GM18519 (cell line): ENCODE measurements at regions not wholly inside any gene's neighbourhood (a gene's known extent, or its start where the extent isn't known, plus 50 kb on each side); places are given as distances from the start of the nearest gene placed in this dataset.
"Not testable (repeated sequence)": the region's sequence is repeated elsewhere in the genome, so short reads cannot be mapped to it uniquely, and the experiment has no call there.

ENCODE experiments used
- ATAC-seq: cut with Tn5 transposase; IDR thresholded peaks from one replicate; pipeline ENCODE4 v1.9.1; 2021; ENCODE audit warnings: mild to moderate bottlenecking, moderate library complexity; ENCODE audit not compliant: unreplicated experiment, low FRiP score

DNA sequence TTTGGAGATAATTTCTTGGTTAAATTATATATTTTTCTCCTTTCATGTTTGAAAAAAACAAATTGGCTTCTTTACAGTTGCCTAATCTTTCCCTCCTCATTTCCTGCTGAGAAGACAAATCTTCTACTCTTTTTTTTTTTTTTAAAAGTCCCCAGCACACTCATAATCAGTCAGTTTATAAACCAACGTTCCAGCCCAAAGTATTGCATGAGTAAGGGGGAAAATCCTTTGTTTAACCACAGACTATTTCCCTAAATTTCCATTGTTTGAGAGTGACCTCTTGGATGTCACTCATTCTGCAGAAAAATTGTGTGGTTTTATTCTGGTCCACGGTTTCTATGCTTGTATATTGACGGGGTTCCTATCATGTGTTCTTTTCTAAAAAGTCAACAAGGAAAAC lies 55.1 kb upstream of the TLR4 start:
- no peak for ATAC-seq

DNA sequence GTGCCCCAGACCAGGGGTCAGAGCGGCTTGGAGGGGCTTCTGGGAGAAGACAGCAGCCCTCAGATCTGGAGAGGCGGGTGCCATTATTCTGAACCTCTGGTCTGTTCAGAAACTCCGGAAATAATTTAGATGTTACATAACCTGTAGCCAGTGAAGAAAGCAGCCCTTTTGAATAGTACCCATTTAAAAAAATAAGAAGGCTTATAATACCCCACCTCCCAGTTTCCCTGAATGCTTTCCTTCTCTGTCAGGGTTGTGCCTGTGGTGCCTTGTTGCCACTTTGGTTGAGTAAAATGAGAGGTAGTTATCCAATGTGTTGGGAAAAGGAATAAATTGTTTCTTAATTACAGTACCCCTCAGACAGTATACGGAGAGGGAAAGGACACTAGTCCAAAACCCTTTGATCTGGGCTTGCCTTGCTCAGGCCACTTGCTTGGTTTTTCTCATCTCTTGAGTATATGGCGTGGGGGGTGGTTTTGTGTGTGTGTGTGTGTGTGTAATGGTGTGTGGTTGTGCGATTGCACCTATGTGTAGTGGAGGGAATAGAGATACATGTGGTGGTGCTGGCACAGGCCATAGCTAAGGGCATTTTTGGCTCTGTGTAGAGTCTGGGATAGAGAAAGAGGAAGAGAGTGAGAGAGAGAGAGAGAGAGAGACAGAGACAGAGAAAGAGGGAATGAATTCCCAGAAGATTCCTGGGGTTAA lies 59.1 kb upstream of the TLR4 start:
- no peak for ATAC-seq

DNA sequence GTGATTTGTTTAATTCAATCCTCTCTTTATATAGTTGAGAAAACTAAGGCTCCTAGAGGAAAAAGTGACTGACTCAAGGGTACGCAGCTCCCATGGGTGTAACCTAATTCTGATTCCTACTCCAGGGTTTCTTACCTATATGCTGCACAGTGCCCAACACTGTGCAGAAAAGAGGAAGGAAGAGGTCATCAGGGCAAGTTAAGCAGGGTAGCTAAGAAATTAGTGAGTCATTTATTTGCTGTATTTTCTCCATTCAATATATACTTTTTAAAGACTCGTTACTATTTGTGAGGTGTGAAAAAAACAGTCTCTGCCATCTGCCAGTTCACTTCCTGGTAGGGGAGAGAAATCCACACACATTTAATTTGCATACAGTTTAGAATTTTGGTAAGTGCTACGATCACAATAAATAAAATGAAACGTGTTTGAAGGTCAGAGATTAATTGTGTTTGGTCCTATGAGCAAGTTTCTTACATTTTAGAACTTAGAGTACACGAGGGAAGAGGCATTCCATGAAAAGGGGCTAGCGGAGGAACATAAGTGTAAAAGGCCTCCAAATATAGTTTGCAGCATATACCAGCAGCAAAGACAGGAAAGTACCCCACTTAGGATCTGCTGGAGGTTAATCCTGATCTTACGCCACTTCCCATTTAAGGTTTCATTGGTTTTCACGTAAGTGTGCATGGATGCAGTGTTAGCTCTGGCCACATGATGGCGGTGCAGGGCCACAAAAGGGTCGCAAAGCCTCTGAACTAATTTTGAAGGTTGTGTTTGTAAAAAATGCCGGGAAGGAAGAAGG lies 59.9 kb upstream of the TLR4 start:
- peak; percentile 80 for ATAC-seq

DNA sequence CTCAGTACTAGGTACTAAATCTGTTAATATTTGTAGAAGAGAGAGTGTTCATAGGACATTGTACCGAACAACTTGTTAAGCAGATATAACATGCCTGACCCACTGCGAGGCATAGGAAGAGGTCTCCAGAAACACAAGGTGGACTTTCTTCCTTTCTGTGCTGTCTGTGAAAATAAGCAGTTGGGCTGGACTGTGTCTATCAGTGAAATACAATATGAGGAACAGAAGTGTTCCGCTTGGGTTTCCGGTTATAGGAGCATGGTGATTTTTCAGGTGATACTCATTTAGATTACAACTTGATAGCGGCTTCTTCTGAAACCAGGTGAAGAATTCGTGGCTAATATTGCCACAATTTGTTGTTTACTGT lies 60.9 kb upstream of the TLR4 start:
- ATAC-seq, result no peak

DNA sequence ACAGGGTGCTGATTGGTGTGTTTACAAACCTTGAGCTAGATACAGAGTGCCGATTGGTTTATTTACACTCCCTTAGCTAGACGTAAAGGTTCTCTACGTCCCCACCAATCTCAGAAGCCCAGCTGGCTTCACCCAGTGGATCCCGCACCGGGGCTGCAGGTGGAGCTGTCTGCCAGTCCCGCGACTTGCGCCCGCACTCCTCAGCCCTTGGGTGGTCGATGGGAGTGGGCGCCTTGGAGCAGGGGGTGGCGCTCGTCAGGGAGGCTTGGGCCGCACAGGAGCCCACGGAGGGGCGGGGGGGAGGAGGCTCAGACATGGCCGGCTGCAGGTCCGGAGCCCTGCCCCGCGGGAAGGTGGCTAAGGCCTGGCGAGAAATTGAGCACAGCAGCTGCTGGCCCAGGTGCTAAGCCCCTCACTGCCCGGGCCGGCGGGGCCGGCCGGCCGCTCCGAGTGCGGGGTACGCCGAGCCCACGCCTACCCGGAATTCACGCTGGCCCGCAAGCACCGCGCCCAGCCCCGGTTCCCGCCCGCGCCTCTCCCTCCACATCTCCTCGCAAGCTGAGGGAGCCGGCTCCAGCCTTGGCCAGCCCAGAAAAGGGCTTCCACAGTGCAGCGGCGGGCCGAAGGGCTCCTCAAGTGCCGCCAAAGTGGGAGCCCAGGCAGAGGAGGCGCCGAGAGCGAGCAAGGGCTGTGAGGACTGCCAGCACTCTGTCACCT lies 61.5 kb upstream of the TLR4 start:
- ATAC-seq, result not testable (repeated sequence)

DNA sequence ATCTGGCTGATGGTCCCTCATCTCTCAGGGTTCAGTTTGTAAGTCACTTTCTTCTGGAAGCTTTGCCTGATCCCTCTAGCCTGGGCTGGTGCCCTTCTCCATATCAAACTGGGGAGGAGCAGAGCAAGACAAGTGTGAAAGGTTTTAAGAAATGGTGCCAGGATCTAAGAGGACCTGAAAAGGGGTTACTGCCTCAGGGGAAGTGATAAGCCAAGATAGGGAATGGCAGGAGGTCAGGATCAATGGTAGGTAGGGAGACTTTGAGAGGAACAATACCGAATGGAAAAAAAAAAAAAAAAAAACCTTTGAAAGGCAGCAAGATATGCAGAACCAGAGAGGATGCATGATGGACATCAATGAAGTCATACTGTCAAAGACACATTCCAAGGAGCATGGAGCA lies 67.5 kb upstream of the TLR4 start:
- no peak for ATAC-seq

DNA sequence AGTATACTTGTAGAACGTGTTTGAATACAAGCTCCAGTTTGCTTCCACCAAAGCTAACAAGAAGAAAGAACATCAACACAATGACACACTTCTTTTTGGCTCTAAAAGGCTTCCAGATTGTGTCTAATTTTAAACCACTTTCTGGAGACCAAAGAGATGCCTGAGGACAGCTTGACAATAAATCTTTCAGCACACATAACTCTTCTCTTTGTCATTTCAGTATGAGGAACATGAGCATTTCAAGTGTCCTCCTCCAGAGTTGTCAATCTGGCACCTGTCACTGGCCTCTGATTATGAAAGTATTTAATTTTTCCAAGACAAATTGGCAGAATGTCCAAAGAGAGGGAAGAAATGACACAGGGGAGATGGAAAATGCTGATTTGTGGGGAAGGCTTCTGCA lies 79.0 kb upstream of the TLR4 start:
- ATAC-seq, result no peak

DNA sequence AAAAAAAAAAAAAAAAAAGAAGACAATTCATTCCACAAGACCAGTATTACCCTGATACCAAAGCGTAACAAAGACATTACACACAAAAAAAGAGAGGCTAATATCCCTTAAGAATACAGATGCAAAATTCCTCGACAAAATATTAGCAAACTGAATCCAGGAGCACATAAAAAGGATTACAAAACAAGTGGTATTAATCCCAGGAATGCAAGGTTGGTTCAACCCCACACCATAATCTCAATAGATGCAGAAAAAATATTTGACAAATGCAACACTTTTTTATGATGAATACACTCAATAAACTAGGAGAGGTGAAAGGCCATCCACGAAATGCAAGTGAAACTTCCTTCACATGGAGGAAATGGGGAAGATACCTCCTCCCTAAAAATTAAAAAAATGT lies 80.1 kb upstream of the TLR4 start:
- ATAC-seq, result no peak

DNA sequence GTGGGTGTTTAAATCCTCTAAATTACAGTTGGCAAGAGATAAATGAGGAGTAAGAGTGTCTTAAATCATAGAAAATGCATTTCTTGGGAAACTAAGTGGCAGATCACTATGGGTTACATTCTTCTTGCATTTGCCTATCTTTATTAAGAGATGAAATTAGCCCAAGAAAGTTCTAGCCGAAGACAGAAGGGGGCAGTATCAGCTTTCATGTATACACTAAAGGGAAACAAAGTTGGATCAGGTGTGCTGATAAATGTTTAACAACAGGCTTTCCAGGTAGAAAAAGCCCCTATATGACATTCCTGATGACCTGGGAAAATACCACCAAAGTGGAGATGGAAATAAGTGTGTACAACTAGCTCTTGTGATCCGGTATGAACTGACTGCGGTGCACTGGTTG lies 81.9 kb upstream of the TLR4 start:
- no peak for ATAC-seq

DNA sequence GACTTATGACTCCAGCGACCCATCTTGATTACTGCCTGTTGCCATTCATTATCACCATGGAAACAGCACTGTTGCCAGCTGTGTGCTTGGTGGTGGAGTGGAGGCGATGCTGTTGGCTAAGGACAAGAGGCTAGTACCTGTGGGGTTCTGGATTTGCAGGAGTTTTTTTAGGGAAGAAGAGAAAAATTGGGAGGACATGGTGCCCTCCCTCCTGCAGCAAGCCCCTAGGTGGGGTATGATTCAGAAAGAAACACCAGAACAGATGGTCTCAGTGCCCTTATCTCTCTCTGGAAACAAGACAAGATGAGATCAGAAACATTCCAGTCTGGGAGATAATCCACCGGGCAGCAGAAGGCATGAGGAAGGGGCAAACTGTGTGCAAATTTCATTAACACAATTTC lies 87.8 kb upstream of the TLR4 start:
- ATAC-seq, result no peak

DNA sequence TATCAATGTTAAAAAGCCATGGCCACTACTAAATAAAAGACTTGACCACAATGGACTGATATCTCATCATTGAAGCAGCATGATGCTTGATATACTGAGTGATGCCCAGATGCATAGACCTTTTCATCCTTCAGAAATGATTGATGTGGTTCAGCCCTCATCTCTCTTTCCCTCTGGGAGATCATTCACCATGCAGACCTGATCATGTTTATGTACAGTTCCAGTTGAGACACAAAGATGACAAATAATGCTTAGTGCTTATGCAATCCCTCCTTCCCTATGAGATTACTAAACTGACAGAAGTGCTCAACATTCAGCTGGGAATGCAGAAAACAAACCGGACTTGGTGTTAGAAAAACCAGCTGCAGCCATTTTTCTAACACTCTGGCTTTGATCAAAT lies 91.9 kb upstream of the TLR4 start:
- ATAC-seq, result no peak

DNA sequence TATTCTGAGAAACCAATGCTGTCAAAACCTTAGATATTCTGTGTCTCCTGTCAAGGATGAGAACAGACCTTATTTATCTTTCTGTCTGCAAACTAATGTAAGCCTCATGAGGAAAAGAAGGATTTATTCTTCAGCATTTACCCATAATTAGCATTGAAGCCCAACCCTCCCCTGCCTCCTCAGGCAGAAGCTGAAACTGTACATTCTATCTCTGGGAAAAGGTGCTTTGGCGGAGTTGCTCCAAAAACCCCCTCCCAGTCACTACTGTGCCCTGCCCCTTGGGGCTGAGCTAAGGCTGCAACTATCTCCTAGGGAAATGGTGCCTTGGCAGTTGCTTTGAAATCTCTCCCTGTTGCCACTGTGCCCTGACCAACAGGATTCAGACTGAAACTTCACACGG lies 106.2 kb upstream of the TLR4 start:
- no peak for ATAC-seq

DNA sequence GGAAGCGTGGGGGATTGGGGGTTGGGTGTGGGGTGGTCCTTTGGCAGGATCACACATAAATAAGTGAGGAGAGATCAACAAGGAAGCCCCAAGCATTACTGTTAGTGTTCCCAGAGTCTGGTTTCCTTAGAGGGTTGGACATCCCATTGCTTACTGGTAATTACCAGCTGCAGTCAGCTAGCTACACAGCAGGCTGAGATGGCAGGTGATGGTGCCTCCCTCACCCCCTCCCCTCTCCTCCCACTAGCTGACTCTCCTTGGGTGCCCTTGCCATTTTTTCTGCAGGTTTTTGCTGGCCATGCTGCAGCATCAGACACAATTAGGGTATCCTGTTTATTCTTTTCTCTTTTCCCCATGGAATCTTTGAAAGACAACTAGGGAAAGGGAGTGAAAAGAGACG lies 107.5 kb upstream of the TLR4 start:
- ATAC-seq, result no peak

DNA sequence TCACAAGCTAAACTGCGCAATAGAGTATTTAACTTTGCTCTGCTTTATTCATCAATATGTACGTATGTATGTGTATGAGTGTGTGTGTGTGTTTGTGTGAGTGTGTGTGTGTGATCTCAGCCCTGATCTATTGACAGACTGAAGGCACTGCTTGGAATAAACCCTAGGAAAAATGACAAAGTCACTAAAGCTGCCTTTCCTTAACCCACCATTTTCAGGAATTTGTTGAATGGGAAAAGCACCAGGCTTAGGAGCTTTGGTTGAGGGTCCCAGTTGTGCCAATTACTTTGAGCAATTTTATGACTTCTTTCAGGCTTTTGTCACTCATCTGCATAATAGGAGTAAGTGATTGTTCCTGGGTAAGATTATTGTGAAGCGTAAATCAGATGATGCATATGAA lies 108.6 kb upstream of the TLR4 start:
- no peak for ATAC-seq

DNA sequence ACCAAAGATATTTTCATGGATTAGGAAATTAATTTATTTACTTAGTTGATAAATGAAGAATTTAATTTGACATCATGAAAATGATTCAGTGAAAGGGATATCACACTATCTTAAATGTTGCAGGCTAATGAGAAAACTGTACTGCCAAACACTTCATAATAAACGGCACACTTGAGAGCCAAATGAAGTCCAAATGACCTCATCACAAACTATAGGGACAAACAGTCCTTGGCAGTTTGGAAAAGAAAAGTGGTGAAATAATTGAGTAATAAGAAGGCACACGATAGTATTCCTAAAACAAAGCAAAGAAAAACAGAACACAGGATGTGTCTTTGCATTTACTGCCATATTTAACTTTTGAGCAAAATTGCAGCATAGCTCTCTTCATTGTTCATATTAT lies 116.9 kb upstream of the TLR4 start:
- ATAC-seq, result no peak

DNA sequence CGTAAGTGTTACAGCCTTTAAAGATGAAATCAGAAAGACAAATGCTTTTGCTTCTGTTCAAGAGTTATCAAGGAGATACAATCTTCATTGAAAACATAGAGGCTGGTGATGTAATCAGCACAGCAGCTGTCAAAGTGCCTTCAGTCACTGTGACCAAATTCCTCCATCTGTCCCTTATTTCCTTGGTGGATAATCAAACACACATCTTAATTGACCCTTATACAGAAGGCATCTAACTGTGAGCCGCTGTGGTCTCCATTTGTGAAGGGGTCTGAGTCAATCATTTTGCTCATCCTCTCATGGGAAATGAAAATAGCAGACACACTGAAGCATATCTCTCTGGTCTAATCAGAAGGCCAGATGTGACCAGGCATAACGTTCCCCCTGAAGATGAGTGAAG lies 130.1 kb upstream of the TLR4 start:
- no peak for ATAC-seq

DNA sequence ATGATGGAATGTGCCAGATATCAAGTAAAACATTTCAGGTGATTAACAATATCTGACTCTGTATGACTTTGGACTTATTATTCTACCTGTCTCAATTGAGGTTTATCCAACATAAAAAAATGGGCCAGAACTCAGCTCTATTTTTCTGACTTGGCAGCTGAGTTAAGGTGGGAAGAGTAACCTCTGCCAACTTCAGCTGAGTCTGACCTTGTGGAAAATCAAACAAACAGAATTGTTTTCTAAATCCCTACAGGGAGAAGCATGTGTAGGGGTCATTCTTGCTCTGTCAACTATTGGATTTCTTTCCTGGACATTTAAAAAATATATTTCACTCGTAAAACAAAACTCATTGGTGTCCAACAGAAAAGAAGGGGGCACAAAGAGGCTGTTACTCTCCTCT lies 139.4 kb upstream of the TLR4 start:
- no peak for ATAC-seq

DNA sequence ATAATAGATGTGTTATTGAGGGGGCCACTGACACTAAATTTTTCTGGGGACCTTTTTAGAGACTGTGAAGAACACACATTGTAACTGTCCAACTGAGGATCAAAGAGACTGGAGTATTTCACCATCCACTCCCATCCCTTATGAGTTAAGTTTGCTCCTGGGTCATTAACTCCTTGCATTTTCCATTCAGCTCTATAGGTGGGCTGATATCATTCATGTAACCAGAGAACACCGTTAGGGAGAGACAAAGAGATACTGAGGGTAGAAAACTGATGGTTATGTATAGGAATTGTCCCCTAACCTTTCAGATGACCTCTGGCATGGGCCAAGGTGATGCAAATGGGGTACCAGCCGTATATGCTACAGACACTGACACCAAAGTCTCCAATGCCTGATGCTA lies 142.4 kb upstream of the TLR4 start:
- ATAC-seq, result no peak

DNA sequence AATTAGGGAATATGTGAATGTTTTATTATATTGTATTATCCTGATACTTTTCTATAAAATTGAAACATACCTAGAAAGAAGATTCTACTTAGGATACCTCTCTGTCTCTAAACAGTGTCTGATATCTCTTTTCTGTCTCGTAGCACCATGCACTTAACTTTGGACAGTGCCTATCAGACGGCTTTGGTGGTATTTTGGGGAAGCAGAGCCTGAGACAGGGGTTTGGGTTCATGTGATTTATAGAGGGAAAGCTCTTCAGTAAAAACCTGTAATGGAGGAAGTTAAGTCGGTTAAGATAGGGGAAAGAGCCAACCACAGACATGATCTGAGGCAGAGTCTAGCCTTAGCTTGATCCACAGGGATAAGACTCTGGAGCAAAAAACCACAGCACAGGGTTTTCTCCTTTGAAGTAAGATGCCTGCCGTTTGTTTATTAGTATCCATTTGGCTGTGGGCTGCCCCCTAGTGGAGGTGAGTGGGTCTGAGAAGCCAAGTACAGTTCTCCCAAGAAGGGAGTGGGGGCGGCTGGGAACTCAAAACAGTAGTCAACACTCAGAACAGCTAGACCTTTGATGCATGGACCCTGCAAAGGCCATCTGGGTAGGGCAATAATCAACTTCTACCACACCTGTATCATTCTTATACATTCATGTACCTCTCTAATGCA lies 141.2 kb upstream of the ASTN2 start:
- peak; percentile 52 for ATAC-seq

DNA sequence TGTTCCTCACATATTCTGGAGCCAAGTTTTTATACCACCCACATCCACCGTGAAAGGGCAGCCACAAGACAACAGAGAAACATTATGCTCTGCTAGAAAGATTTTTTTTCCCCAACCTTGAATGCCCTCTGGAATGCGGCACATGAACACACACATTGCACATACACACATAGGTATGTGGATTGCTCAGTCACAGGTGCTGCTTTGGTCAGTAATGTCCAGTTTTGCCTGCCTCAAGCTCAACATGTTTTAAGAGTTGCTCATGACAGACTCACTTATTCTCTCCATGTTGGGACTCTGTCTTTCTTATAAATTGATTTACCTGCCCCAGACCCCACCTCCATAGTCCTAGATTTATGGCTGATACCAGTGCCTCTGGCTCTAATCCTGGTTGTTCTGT lies 138.0 kb upstream of the ASTN2 start:
- no peak for ATAC-seq

DNA sequence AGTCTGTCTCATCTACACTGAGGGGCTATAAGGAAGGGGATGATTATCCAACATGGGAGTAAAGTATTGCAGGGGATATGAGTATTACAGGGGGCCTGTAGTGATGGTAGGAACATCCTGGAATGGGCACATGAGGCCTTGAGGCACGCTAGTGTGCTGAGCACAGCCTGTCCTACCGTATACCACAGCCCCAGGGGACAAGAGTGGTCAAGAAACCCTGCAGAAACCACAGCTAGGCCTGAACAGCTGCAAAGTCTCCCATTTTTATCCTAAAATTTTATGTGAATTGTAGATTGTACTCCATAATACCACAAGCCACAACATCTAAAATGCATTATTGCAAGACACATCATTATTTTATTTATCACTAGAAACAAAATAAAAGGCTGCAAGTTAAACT lies 136.3 kb upstream of the ASTN2 start:
- ATAC-seq, result no peak
